Pons (tissue), 1 donor: ENCODE measurements at regions not wholly inside any gene's neighbourhood (a gene's known extent, or its start where the extent isn't known, plus 50 kb on each side); places are given as distances from the start of the nearest gene placed in this dataset.

Experiments
- DNase-seq: peaks from one replicate; pipeline ENCODE4 v3.0.0-alpha.2; 2016; ENCODE audit warnings: low spot score

- DNase-seq, result no peak
Observed at GRCh38 chr4:60790608-60791007, 409.5 kb upstream of the ADGRL3 start.

- no peak for DNase-seq
Observed at GRCh38 chr4:60794372-60794771, 405.8 kb upstream of the ADGRL3 start.

DNA sequence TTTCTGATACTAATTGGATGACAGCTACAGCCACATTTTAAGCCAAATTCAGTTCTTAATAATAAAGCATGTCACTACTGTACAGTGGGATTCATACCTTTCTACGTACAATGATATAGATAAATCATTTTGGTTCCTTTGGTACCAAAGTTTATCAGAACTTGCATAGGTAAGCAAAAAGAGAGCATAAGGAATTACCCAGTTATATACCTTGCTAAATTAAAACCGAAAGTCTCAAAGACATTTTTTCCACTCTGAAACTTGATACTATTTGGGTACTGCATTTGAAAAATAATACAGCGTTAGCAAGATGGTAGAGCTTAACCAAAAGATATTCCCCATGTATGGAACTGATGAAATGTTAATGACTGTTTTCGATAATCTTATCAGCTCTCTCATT, 400.9 kb upstream of the ADGRL3 start:
- DNase-seq, result no peak

GRCh38 chr4:60800701-60801100, 399.4 kb upstream of the ADGRL3 start:
- DNase-seq, result no peak

DNA sequence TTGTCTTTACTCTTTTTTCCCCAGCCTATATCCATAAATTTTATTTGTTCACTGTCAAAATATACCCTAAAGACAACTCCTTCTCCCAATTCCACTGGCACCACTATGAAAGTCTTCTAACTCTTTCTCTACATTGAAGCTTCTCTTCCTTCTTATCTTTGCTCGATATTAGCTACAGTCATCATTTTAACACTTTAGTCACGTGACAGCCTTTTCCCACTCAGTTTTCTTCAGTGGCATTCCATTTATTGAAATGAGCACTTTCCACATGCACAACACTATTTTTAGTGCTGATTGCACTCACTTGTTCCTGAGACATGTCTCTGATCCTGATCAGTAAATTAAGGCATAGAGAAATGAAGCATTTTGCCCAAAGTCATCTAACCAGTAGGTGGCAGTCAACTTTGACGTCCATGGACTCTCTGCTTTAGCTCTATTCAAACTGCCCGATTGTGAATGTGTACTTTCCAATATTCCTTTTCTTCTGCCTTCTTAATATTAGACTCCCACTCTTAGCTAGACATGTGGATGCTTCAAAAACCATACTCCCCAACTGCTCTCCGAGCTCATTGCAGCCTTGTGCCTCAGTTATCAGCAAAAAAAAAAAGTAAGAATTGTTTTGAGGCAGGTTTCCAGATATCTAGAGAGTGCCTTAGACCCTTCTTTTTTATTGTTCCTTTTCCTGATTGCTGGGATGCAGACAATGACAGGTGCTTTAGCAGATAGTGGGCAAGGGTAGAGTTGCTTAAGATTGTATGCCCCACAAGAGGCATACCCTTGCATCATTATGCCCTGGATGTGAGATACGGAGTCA, 394.4 kb upstream of the ADGRL3 start:
- peak; percentile 62 for DNase-seq

DNA sequence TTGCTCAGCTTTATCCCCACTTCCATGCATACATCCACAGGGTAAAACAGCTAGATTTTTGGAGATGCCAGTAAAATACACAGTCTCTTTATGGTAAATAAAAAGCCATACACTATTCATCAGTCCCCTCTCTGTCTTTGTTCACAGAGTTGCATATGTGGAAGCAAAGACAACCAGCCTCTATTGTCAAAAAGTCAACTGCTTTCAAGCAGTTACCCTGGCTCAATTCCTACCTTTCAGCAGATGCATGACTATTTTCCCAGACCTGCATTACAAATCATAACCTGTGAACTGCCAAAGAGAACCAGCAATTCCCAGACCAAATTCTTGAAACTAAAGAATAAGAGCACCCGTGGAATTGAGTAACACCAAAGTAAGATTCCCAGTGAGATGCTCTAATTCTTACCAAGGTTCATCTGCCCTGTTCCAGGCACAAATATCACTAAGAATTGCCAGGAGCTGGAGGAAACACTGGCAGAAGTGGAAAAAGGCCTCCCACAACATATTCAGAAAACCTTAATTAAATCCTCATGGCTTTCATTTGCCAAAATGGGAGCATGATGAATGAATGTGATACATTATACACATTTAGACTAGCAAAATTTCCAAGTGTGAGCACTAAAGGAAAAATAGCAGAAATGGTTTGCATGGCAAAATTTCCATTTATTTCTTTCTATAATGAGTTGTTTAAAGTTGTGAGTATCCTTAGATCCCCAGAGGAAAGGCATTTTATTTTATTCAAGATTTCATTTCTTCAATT, 391.2 kb upstream of the ADGRL3 start:
- DNase-seq, result peak; percentile 8

DNA sequence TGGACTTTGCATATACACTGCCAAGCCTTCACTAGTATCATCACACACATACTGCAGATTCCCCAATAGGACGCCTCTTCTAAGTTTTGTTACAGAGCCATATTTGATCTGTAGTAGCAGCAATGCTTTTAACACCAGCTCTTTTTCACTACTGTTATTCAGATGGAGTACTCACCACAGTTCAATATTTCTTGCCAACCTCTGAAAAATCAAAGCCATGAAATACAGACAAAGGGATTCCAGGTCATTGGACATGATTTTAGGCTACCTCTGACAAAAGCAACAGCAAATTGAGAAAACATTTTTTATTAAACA, 390.7 kb upstream of the ADGRL3 start:
- DNase-seq, result no peak

GRCh38 chr4:60812811-60813210, 387.3 kb upstream of the ADGRL3 start:
- DNase-seq, result no peak

GRCh38 chr4:60814549-60814948, 385.6 kb upstream of the ADGRL3 start:
- DNase-seq, result no peak

DNA sequence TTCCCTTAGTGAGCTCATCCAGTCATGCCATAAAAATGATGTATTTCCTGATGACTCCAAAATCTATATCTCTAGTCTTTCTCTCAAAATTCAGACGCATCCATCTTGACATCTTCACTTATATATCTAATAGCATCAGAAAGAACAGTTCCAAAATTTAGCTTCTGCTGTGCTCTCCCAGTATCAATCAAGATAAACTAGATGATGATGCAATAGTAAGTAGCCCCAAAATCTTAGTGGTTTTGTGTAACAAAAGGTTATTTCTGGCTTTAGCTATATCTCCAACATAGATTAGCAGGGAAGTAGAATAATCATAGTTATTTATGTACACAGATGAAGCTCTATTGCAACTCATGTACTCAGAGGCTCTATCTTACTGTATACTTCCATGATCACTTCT, 382.5 kb upstream of the ADGRL3 start:
- no peak for DNase-seq

DNA sequence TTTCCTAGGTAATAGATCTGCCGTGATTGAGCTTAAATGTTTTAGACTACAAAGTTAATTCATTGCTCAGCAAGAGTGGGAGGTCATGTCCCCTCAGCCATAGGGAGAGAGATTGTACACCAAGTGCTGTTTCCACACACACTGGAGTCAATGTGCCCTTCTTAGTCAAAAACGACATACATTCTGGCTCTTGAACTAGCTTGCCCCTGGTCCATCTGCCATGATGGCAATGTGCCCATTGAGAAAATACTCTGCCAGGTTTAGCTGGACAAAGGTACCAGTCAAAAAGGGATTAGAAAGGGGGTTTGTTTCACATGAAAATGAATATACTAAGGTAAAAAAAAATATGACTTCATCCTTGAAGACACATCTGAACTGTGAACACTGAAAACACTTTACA, 377.1 kb upstream of the ADGRL3 start:
- DNase-seq, result no peak

- no peak for DNase-seq
Observed at GRCh38 chr4:60840020-60840419, 360.1 kb upstream of the ADGRL3 start.

DNA sequence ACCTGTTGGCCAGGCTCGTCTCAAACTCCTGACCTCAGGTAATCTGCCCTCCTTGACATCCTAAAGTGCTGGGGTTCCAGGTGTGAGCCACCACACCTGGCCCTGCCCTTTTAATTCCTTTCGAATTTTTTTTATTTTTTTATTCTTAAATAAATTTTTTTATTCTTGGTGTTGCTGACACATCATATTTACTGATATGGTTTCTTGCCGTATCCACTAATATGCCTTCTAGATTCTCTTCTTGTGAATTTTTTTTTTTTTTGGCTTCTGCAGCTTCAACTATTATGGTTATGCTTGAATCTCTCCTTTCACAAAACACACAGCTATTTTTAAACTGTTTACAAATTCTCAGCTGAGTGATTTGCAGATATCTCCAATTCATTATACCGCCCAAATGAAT, 353.4 kb upstream of the ADGRL3 start:
- no peak for DNase-seq

DNA sequence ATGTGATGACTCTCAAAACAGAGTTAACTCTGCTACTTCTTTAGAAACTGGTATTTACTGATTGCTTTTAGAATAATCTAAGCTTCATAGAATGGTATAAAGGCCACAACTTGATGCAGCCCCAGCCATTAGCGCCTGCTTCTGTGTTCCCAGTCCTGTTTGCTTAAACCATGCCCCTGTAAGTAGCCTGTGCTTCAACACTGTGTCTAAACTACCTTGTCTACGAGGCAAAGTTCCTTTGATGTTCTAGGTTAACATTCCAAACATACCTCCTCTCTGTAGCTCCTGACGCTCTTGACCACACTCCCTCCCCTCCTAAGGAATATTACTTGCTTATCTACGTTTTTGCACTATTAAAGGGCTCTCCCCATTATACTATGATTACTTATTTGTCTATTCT, 352.5 kb upstream of the ADGRL3 start:
- DNase-seq, result no peak

DNA sequence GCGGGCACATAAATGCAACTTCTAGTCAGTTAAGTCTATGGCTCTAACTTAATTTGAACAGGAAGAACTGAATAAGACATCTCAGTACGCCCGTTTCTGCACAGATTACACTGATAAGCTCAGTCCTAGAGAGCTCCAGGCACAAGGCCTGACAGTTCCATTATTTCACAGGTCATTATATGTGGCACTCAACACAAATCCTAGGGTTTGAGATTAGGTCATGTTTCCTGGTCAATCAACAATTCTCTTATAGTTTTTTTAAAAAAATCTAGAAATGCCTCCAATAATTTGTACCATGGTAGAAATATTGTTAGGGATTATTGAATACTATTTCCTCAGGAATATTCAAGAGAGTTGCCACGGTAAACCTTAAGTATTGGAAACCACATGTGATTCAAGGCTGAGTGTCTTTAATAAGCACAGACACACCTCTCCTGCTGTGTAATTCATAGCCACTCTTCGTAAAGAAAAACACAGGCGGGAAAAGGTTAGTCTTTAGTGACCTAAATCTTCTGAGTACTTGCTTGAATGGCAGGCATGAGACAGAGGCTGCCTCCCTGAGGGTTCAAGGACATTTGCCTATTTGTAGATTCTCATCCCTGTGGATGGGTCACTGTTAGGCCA, 342.9 kb upstream of the ADGRL3 start:
- DNase-seq, result no peak

DNA sequence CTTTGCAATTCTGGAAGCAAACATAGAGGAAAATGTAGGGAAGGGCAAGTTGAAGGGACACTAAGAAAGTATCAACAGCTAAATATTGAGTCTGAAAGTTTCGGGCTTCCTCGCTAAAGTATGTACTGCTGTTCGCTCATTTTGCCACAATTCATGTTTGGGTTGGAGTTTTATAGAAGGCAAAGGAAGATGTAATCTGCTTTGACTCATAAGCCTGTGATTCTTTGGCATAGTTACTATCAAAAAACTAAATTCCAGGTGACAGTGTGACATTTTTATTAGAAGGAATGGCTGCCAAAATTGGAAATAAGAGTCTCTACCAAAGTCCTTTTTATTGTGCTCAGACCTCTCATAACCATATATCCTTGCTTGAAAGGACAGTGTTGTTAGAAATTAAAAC, 336.7 kb upstream of the ADGRL3 start:
- DNase-seq, result no peak

GRCh38 chr4:60865273-60865672, 334.9 kb upstream of the ADGRL3 start:
- DNase-seq, result peak; percentile 60

DNA sequence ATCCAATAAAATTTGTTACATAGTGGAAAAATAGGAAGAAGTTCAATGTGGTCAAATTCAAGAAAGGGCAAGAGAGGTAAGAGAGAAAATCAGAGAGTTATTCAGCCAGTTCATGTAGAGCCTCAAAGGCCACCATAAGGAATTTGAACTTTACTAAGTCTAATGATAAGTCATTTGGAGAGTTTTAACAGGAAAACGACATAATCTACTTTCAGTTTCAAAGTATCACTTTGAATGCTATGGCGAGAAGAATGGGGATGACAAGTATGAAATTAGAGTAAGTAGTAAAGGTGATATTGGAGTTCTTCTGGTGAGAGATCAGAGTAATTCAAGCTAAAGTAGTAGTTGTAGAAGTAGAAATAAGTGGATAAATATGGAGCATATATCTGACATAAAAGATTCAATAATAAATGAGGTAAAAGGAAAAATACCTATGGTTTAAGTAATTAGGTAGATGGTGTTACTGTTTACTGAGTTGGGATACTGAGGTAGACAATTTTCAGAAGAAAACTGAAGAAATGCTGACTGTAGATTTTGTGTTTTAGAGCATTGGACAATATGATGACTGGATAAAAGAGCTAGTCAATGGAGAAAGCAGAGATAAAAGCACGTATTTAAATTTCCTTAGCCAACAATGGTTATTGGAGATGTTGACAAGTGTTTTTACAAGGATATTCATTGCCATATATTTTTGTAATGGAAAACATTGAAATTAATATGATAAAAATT, 331.7 kb upstream of the ADGRL3 start:
- DNase-seq, result no peak

DNA sequence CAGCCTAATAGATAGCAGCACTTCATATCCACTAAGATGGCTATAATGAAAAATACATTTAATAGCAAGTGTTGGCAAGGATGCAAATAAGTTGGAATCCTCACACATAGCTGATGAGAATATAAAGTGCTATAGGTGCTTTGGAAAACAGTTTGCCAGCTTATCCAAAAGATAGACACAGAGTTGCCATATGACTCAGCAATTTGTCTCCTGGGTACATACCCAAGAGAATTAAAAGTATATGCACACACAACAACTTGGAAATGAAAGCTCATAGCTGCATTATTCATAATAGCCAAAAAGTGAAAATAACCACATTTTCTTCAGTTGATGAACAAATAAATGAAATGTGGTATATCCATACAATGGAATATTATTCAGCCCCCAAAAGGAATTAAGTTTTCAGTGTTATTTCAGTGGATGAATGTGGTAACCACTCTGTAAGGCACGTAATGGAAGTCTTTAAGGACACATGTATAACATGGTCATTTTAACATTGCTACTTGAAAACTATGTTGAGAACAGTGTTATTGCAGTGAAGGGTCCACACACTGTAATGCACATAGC, 320.9 kb upstream of the ADGRL3 start:
- DNase-seq, result no peak

- no peak for DNase-seq
Observed at GRCh38 chr4:60884587-60884986, 315.5 kb upstream of the ADGRL3 start.

- DNase-seq, result no peak
Observed at GRCh38 chr4:60885011-60885410, 315.1 kb upstream of the ADGRL3 start.

DNA sequence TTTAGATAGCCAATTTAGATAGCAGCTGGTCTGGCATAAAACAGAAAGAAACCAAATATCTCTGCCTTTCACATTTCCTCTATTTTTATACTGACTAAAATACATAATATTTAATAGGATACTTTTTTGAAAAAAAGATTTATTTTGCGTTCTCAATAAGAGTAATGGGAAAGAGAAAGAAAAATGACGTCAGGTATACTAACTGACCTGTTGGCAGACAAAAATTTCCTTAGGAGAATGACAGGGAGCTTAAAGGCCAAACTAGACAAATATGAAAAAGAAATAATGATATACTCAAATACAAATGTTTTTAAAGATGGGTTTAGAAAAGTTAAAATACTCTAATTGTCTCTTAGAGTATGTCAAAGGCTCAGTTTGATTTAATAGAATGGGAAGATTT, 309.4 kb upstream of the ADGRL3 start:
- no peak for DNase-seq
